Erythroblast (primary cell): ENCODE measurements at regions not wholly inside any gene's neighbourhood (a gene's known extent, or its start where the extent isn't known, plus 50 kb on each side); places are given as distances from the start of the nearest gene placed in this dataset.

Experiments used
- GATA1 ChIP-seq: IDR thresholded peaks from 2 replicates; pipeline ENCODE4 v1.6.1; 2011; ENCODE audit warnings: low read depth, mild to moderate bottlenecking, control low read depth, low read length, moderate library complexity
- POLR2A ChIP-seq: IDR thresholded peaks from 2 replicates; pipeline ENCODE4 v1.6.1; 2011; ENCODE audit warnings: mild to moderate bottlenecking, low read length

DNA sequence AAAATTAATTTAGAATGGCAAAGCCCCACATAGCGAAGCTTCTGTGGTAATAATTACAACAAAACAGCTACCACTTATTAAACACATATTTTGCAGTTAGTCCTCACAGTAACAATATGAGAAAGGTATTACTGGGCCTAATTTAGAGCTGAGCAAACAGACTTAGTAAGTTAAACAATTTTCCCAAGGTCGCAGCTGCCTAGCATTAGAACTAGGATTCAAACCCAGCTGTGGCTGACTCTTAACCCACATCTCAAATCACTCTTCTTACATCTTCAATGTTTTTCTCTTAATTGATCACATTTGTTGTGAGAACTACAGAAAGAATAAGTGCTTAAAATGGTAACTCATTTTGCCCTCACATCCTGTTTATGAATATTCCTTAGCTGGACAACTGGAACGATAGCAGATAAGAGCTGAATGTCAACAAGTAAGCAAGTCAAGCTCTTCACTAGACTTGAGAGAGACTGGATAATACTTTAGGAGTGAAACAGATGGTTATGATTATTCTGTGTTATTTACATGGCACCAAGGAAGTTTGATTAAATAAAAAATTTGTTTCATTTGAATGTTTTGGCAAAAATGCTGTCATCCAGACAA lies 59.4 kb upstream of the TMEM17 start:
- TF ChIP-seq POLR2A (no peak), GATA1 (no peak)
